ENCODE measurements at regions not wholly inside any gene's neighbourhood (a gene's known extent, or its start where the extent isn't known, plus 50 kb on each side); places are given as distances from the start of the nearest gene placed in this dataset.

DNA sequence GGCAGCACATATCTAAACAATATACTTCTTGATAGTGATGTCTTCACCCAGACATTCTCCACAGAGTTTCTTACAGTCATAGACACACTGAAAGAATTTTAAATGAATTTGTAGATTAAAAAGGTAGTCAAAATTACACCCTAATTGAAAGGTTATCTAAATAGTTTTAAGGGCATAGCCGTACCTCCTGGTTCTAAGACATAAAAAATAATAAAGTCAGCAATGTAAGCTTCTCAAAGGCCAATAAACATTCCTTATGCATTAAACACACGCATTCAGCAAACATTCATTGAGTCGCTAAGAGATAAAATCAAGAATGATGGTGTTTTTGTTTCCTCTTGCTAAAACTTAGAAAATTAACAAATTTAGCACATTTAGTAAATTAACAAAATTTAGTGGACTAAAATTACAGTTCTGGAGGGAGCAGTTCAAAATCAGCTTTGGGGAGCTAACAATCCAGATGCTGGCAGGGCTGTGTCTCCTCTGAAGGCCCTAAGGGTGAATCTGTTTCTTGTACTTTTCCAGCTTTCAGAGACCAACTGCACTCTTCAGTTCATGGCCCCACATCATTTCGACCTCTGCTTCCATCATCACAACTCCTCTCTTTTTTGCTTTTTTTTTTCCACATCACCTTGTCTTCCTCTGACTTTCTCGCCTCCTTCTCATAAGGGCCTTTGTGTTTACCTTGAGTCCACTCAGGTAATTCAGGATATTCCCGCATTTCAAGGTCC is 516.5 kb downstream of the DNAH5 start:
- TF ChIP-seq, protein P1, sequence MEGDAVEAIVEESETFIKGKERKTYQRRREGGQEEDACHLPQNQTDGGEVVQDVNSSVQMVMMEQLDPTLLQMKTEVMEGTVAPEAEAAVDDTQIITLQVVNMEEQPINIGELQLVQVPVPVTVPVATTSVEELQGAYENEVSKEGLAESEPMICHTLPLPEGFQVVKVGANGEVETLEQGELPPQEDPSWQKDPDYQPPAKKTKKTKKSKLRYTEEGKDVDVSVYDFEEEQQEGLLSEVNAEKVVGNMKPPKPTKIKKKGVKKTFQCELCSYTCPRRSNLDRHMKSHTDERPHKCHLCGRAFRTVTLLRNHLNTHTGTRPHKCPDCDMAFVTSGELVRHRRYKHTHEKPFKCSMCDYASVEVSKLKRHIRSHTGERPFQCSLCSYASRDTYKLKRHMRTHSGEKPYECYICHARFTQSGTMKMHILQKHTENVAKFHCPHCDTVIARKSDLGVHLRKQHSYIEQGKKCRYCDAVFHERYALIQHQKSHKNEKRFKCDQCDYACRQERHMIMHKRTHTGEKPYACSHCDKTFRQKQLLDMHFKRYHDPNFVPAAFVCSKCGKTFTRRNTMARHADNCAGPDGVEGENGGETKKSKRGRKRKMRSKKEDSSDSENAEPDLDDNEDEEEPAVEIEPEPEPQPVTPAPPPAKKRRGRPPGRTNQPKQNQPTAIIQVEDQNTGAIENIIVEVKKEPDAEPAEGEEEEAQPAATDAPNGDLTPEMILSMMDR (IDR thresholded peaks at IDR 0.05; ENCODE audit: control extremely low read depth in 1 of 3, insufficient read depth in 1 of 3, low read depth in 1 of 3, low read length in 3 of 3) = no peak
- TF ChIP-seq POLR2A (IDR thresholded peaks at IDR 0.05; ENCODE audit: control extremely low read depth in 1 of 2, low read depth in 2 of 2, low read length in 2 of 2) (no peak), MAX (IDR thresholded peaks at IDR 0.05) (no peak), JUN (IDR thresholded peaks at IDR 0.05; ENCODE audit: low read depth, low read length) (no peak), POLR2AphosphoS5 (IDR thresholded peaks at IDR 0.05; ENCODE audit: low read depth, low read length) (no peak), BCL11A (IDR thresholded peaks at IDR 0.05; ENCODE audit: low read depth in 2 of 2, low read length in 2 of 2) (no peak)
- TF ChIP-seq, protein P2, sequence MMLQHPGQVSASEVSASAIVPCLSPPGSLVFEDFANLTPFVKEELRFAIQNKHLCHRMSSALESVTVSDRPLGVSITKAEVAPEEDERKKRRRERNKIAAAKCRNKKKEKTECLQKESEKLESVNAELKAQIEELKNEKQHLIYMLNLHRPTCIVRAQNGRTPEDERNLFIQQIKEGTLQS (IDR thresholded peaks at IDR 0.05; ENCODE audit: insufficient read depth, low read depth, low read length) = no peak

All from H1 (cell line).